Osteoblast (primary cell): ENCODE measurements at regions not wholly inside any gene's neighbourhood (a gene's known extent, or its start where the extent isn't known, plus 50 kb on each side); places are given as distances from the start of the nearest gene placed in this dataset.

Experiments used
- DNase-seq: peaks from one replicate; pipeline ENCODE4 v3.0.0; 2011; ENCODE audit warnings: low spot score, mixed read lengths; ENCODE audit not compliant: insufficient read length; ENCODE audit errors: missing footprints
- H2AFZ ChIP-seq: 2 replicates; pipeline ENCODE4 v1.6.0; 2011; ENCODE audit warnings: mild to moderate bottlenecking, low read length
- H3K27ac ChIP-seq: 2 replicates; pipeline ENCODE4 v1.5.1; 2011; ENCODE audit warnings: mild to moderate bottlenecking, low read depth, low read length, moderate library complexity
- H3K27me3 ChIP-seq: 2 replicates; pipeline ENCODE4 v1.6.0; 2012; ENCODE audit warnings: mild to moderate bottlenecking, control low read depth, inconsistent platforms, low read length, moderate library complexity; ENCODE audit not compliant: insufficient read depth
- H3K36me3 ChIP-seq: 2 replicates; pipeline ENCODE4 v1.5.1; 2011; ENCODE audit warnings: mild to moderate bottlenecking, low read length, control low read depth, moderate library complexity; ENCODE audit not compliant: insufficient read depth
- H3K4me1 ChIP-seq: 2 replicates; pipeline ENCODE4 v1.5.1; 2011; ENCODE audit warnings: mild to moderate bottlenecking, low read length, control low read depth, moderate library complexity; ENCODE audit not compliant: insufficient read depth
- H3K4me2 ChIP-seq: 2 replicates; pipeline ENCODE4 v1.6.0; 2011; ENCODE audit warnings: mild to moderate bottlenecking, low read length; ENCODE audit not compliant: insufficient read depth
- H3K4me3 ChIP-seq: fragments of 200-600 bp; sonication (generic); 3 replicates; pipeline ENCODE4 v1.5.1; 2012; ENCODE audit warnings: mild to moderate bottlenecking, low read length, inconsistent platforms; ENCODE audit not compliant: insufficient read depth
- H3K79me2 ChIP-seq: 2 replicates; pipeline ENCODE4 v1.6.0; 2012; ENCODE audit warnings: mild to moderate bottlenecking, low read length, control low read depth, inconsistent platforms; ENCODE audit not compliant: insufficient read depth
- H3K9me3 ChIP-seq: 2 replicates; pipeline ENCODE4 v1.5.1; 2011; ENCODE audit warnings: low read depth, low read length, control low read depth
- H4K20me1 ChIP-seq: 2 replicates; pipeline ENCODE4 v1.6.0; 2012; ENCODE audit warnings: mild to moderate bottlenecking, low read length, control low read depth; ENCODE audit not compliant: insufficient read depth
- TF ChIP-seq, protein P1 (sequence below): IDR thresholded peaks from 2 replicates; pipeline ENCODE4 v1.5.1; 2011; ENCODE audit warnings: mild to moderate bottlenecking, low read depth, low read length, moderate library complexity; ENCODE audit errors: extremely low read depth

DNA sequence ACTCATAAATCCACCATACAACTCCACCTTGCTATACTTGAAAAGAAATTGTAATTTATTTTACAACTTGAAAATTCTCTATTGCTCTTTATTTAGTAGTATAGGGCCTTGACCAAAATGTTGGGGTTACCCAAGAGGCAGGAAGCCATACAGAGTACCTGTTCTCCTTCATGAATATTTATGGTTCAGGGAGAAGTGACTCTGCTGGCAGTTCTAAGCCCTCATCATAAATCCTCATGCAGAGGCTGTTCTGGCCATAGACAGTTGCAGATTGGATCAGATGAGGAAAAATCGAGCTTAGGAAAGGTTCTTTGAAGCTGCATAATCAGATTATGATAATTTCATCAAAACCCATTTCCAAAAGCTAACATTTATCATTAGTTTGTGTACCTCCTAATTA, 449.4 kb upstream of the TENM4 start:
- no peak overlapping the region for H3K4me2 ChIP-seq
- no peaks in the 10 kb centered on the region for H3K4me1 ChIP-seq
- H3K27ac ChIP-seq: no peak overlapping the region
- H3K4me3 ChIP-seq: no peak overlapping the region
- TF ChIP-seq, protein P1, sequence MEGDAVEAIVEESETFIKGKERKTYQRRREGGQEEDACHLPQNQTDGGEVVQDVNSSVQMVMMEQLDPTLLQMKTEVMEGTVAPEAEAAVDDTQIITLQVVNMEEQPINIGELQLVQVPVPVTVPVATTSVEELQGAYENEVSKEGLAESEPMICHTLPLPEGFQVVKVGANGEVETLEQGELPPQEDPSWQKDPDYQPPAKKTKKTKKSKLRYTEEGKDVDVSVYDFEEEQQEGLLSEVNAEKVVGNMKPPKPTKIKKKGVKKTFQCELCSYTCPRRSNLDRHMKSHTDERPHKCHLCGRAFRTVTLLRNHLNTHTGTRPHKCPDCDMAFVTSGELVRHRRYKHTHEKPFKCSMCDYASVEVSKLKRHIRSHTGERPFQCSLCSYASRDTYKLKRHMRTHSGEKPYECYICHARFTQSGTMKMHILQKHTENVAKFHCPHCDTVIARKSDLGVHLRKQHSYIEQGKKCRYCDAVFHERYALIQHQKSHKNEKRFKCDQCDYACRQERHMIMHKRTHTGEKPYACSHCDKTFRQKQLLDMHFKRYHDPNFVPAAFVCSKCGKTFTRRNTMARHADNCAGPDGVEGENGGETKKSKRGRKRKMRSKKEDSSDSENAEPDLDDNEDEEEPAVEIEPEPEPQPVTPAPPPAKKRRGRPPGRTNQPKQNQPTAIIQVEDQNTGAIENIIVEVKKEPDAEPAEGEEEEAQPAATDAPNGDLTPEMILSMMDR: no peak
- no peak overlapping the region for H2AFZ ChIP-seq
- no peaks in the 10 kb centered on the region for H3K27me3 ChIP-seq
- no peaks in the 10 kb centered on the region for H3K36me3 ChIP-seq
- no peaks in the 10 kb centered on the region for H3K79me2 ChIP-seq
- no peaks in the 10 kb centered on the region for H4K20me1 ChIP-seq
- no peak for DNase-seq
- H3K9me3 ChIP-seq: no peaks in the 10 kb centered on the region

DNA sequence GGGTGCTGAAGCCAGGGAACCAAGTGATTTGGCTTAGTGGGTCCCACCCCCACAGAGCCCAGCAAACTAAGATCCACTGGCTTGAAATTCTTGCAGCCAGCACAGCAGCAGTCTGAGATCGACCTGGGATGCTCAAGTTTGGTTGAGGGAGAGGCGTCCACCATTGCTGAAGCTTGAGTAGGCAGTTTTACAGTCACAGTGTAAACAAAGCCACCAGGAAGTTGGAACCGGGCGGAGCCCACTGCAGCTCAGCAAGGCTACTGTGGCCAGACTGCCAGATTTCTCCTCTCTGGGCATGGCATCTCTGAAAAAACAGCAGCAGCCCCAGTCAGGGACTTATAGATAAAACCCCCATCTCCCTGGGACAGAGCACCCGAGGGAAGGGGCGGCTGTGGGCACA, 424.1 kb upstream of the TENM4 start:
- no peak overlapping the region for H3K27ac ChIP-seq
- H2AFZ ChIP-seq: no peak overlapping the region
- no peaks in the 10 kb centered on the region for H3K27me3 ChIP-seq
- TF ChIP-seq, protein P1: no peak
- no peaks in the 10 kb centered on the region for H3K79me2 ChIP-seq
- no peaks in the 10 kb centered on the region for H4K20me1 ChIP-seq
- no peak for DNase-seq
- no peaks in the 10 kb centered on the region for H3K36me3 ChIP-seq
- no peak overlapping the region for H3K4me2 ChIP-seq
- H3K4me3 ChIP-seq: no peak overlapping the region
- no peaks in the 10 kb centered on the region for H3K9me3 ChIP-seq
- H3K4me1 ChIP-seq: no peaks in the 10 kb centered on the region

DNA sequence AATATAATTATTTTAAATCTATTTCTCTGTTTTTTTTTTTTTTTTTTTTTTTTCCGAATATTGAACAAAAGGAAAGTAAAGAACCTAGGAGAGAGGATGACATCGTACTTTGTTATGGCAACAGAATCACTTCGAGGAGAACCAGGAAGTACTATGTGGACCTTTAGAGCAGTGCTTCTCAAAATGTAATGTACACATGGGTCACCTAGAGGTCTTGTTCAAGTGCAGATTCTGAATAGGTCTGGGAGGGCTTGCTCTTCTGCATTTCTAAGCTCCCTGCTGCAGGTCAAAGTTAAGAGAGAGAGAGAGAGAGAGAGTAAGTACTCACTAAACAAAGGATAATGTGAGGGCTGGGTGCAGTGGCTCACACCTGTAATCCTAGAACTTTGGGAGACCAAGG, 419.5 kb upstream of the TENM4 start:
- Histone ChIP-seq H3K27ac (no peak overlapping the region), H3K4me3 (no peak overlapping the region), H3K27me3 (no peaks in the 10 kb centered on the region), H4K20me1 (no peaks in the 10 kb centered on the region), H3K4me2 (no peak overlapping the region), H2AFZ (no peak overlapping the region), H3K36me3 (no peaks in the 10 kb centered on the region), H3K4me1 (no peaks in the 10 kb centered on the region), H3K9me3 (no peaks in the 10 kb centered on the region), H3K79me2 (no peaks in the 10 kb centered on the region)
- no peak for DNase-seq
- TF ChIP-seq, protein P1: no peak

DNA sequence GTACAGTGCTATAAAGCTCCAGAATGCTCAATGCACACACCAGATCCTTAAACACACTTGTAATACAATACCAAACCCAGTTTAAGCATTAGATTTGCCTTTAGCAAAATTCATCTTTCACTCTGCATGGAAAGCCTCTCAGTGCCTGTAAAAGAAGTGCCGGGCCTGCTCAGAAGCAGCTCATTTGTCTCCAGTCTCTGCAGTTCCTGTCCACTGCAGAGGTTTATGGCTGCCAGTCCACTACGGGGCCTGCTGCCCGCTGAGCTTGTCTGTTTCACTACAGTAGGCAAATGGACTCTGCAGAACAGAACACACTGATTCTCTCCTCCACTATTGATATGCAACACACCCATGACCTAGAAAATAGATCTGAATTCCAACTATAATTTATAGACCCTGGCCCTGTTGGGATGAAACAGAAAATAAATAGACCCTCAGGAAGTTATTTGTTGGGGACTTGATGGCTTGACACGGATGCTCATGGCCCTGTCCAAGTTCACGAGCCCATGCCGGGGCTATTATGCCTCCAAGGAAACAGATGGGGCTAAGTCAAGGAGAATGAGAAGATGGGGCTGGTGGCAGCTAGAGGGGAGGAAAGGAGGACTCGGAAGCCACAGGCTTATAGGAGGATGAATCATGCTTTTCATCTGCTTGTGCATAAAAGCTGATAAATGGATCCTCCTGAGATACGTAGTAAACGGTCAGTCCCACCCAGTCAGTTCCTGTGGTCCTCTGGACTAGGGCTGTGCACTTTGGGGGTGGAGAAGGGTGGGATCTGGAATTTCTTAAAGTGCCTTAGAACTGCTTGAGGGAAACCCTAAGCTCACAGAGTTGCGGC, 416.8 kb upstream of the TENM4 start:
- H3K4me2 ChIP-seq: no peak overlapping the region
- no peaks in the 10 kb centered on the region for H3K9me3 ChIP-seq
- no peaks in the 10 kb centered on the region for H3K27me3 ChIP-seq
- DNase-seq: no peak
- no peak overlapping the region for H3K4me3 ChIP-seq
- H4K20me1 ChIP-seq: no peaks in the 10 kb centered on the region
- TF ChIP-seq, protein P1: no peak
- H3K4me1 ChIP-seq: no peaks in the 10 kb centered on the region
- H2AFZ ChIP-seq: no peak overlapping the region
- H3K79me2 ChIP-seq: no peaks in the 10 kb centered on the region
- H3K27ac ChIP-seq: no peak overlapping the region
- no peaks in the 10 kb centered on the region for H3K36me3 ChIP-seq
